ENCODE measurements at regions not wholly inside any gene's neighbourhood (a gene's known extent, or its start where the extent isn't known, plus 50 kb on each side); places are given as distances from the start of the nearest gene placed in this dataset.

GRCh38 chr2:226584518-226585055, 215.0 kb downstream of the IRS1 start:
- no peak for TF ChIP-seq CTCF (IDR thresholded peaks at IDR 0.05)
- TF ChIP-seq POLR2A (IDR thresholded peaks at IDR 0.05): no peak

Measured in heart left ventricle (tissue), 13 donors.